ENCODE measurements at regions not wholly inside any gene's neighbourhood (a gene's known extent, or its start where the extent isn't known, plus 50 kb on each side); places are given as distances from the start of the nearest gene placed in this dataset.

DNA sequence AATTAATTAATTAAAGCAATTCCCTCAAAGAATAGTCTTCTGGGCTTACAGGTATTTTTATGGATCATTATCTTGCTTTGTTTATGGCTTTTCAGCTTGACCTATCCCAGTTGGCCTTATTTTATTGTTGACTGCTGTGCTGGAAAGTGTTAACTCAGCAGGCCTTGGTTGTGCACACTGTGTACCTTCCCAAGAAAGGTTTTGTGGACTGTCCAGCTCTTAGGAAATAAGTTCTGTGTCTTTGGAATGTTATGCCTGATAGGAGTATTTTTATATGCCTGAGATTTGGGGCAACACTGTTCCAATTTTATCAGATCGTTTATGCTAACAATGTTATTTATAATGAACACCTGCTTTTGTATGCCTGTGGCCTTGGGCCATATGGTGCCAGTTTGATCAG is 671.9 kb upstream of the ZNF804A start:
- TF ChIP-seq, protein P1, sequence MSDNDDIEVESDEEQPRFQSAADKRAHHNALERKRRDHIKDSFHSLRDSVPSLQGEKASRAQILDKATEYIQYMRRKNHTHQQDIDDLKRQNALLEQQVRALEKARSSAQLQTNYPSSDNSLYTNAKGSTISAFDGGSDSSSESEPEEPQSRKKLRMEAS (IDR thresholded peaks at IDR 0.05), result no peak
- TF ChIP-seq EP300 (IDR thresholded peaks at IDR 0.05; ENCODE audit: borderline replicate concordance), result no peak
- TF ChIP-seq, protein P2, sequence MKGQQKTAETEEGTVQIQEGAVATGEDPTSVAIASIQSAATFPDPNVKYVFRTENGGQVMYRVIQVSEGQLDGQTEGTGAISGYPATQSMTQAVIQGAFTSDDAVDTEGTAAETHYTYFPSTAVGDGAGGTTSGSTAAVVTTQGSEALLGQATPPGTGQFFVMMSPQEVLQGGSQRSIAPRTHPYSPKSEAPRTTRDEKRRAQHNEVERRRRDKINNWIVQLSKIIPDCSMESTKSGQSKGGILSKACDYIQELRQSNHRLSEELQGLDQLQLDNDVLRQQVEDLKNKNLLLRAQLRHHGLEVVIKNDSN (IDR thresholded peaks at IDR 0.05), result no peak
- TF ChIP-seq CREB1 (IDR thresholded peaks at IDR 0.05; ENCODE audit: low read depth), result no peak
- TF ChIP-seq YY1 (IDR thresholded peaks at IDR 0.05; ENCODE audit: low read depth), result no peak
- no peak for TF ChIP-seq TAF1 (IDR thresholded peaks at IDR 0.05; ENCODE audit: low read depth)
- no peak for TF ChIP-seq RAD21 (IDR thresholded peaks at IDR 0.05; ENCODE audit: low read depth)
- TF ChIP-seq NFIC (IDR thresholded peaks at IDR 0.05), result no peak
- TF ChIP-seq, protein P3, sequence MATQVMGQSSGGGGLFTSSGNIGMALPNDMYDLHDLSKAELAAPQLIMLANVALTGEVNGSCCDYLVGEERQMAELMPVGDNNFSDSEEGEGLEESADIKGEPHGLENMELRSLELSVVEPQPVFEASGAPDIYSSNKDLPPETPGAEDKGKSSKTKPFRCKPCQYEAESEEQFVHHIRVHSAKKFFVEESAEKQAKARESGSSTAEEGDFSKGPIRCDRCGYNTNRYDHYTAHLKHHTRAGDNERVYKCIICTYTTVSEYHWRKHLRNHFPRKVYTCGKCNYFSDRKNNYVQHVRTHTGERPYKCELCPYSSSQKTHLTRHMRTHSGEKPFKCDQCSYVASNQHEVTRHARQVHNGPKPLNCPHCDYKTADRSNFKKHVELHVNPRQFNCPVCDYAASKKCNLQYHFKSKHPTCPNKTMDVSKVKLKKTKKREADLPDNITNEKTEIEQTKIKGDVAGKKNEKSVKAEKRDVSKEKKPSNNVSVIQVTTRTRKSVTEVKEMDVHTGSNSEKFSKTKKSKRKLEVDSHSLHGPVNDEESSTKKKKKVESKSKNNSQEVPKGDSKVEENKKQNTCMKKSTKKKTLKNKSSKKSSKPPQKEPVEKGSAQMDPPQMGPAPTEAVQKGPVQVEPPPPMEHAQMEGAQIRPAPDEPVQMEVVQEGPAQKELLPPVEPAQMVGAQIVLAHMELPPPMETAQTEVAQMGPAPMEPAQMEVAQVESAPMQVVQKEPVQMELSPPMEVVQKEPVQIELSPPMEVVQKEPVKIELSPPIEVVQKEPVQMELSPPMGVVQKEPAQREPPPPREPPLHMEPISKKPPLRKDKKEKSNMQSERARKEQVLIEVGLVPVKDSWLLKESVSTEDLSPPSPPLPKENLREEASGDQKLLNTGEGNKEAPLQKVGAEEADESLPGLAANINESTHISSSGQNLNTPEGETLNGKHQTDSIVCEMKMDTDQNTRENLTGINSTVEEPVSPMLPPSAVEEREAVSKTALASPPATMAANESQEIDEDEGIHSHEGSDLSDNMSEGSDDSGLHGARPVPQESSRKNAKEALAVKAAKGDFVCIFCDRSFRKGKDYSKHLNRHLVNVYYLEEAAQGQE (IDR thresholded peaks at IDR 0.05; ENCODE audit: low read depth), result no peak
- no peak for TF ChIP-seq FOXM1 (IDR thresholded peaks at IDR 0.05; ENCODE audit: borderline replicate concordance, low read depth)
- no peak for TF ChIP-seq CEBPB (IDR thresholded peaks at IDR 0.05)
- no peak for TF ChIP-seq TCF12 (IDR thresholded peaks at IDR 0.05; ENCODE audit: low read depth)
- TF ChIP-seq TEAD4 (IDR thresholded peaks at IDR 0.05), result no peak
